Activated T-helper 17 cell treated with anti-CD3 and anti-CD28 coated beads, Interleukin-2, amount 50 U/mL, for 72 hours (primary cell): ENCODE measurements at regions not wholly inside any gene's neighbourhood (a gene's known extent, or its start where the extent isn't known, plus 50 kb on each side); places are given as distances from the start of the nearest gene placed in this dataset.
"Not testable (repeated sequence)": the region's sequence is repeated elsewhere in the genome, so short reads cannot be mapped to it uniquely, and the experiment has no call there.

Source experiments
- ATAC-seq: fragments of 150-1000 bp; cut with Tn5 transposase; replicated peaks from 2 replicates; pipeline ENCODE4 v1.10.0; 2021; ENCODE audit warnings: mild to moderate bottlenecking, moderate library complexity
- H3K27ac Mint-ChIP-seq: one replicate; pipeline ENCODE4 v1.8.0; 2022; ENCODE audit warnings: mixed read lengths
- H3K27me3 Mint-ChIP-seq: one replicate; pipeline ENCODE4 v1.8.0; 2022; ENCODE audit warnings: mixed read lengths
- H3K36me3 Mint-ChIP-seq: one replicate; pipeline ENCODE4 v1.8.0; 2022; ENCODE audit warnings: low read depth, mild to moderate bottlenecking, mixed read lengths
- H3K4me1 Mint-ChIP-seq: one replicate; pipeline ENCODE4 v1.8.0; 2022; ENCODE audit warnings: mixed read lengths
- H3K4me3 Mint-ChIP-seq: one replicate; pipeline ENCODE4 v1.8.0; 2022; ENCODE audit warnings: mild to moderate bottlenecking, mixed read lengths
- H3K9me3 Mint-ChIP-seq: one replicate; pipeline ENCODE4 v1.8.0; 2022; ENCODE audit warnings: mixed read lengths

DNA sequence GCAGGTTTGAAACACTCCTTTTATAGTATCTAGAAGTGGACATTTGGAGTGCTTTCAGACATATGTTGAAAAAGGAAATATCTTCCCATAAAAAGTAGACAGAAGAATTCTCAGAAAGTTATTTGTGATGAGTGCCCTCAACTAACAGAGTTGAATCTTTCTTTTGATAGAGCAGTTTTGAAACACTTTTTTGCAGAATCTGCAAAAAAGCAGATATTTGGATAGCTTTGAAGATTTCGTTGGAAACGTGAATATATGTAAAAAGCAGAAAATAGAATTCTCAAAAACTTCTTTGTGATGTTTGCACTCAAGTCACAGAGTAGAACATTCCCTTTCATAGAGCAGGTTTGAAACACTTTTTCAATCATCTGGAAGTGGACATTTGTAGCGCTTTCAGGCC is 676.4 kb upstream of the ZNF337 start:
- H3K4me1 Mint-ChIP-seq, H3K27me3 Mint-ChIP-seq, ATAC-seq, H3K9me3 Mint-ChIP-seq, H3K27ac Mint-ChIP-seq, H3K4me3 Mint-ChIP-seq, H3K36me3 Mint-ChIP-seq: not testable (repeated sequence)

DNA sequence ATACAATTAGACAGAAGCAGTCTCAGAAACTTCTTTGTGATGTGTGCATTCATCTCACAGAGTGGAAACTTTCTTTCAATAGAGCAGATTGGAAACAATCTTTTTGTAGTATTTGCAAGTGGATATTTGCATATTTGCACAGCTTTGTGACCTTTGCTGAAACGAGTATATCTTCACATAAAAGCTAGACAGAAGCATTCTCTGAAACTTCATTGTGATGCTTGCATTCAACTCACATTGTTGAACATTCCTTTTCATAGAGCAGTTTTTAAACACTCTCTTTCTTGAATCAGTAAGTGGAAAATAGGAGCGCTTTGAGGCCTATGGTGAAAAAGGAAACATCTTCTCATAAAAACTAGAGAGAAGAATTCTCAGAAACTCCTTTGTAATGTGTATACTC is 657.9 kb upstream of the ZNF337 start:
- no peak for ATAC-seq
- Mint-ChIP-seq H3K9me3 (no peaks in the 10 kb centered on the region), H3K27ac (no peak overlapping the region), H3K4me1 (no peaks in the 10 kb centered on the region), H3K36me3 (no peaks in the 10 kb centered on the region), H3K4me3 (no peak overlapping the region), H3K27me3 (no peaks in the 10 kb centered on the region)

- peaks cover 3% of the 10 kb centered on the region for H3K9me3 Mint-ChIP-seq
- no peak for ATAC-seq
Measured at GRCh38 chr20:26347396-26347795, 650.7 kb upstream of the ZNF337 start.

DNA sequence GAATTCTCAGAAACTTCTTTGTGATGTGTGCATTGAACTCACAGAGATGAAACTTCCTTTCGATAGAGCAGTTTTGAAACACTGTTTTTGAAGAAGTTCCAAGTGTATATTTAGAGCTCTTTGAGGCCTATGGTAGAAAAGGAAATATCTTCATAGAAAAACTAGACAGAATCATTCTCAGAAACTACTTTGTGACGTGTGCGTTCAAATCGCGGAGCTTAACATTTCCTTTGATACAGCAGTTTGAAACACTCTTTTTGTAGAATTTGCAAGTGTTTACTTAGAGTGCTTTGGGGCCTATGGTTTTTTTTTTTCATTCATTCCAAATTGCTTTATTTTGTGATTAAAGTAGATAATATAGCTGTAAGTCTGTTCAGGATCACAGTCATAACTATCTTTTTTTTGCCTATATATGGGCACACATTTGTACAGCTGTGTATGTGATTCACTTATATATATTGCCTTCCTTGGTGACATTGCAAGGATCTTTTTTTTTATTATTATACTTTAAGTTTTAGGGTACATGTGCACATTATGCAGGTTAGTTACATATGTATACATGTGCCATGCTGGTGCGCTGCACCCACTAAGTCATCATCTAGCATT is 643.9 kb upstream of the ZNF337 start:
- H3K4me3 Mint-ChIP-seq, result peak overlapping the region; percentile 7
- not testable (repeated sequence) for H3K9me3 Mint-ChIP-seq, H3K27me3 Mint-ChIP-seq, H3K36me3 Mint-ChIP-seq, H3K27ac Mint-ChIP-seq, H3K4me1 Mint-ChIP-seq
- ATAC-seq, result peak; percentile 42

More at GRCh38 chr20:26347396-26347795, 650.7 kb upstream of the ZNF337 start:
- no peaks in the 10 kb centered on the region for H3K4me1 Mint-ChIP-seq
- H3K27ac Mint-ChIP-seq, result no peak overlapping the region
- no peak overlapping the region for H3K4me3 Mint-ChIP-seq
- H3K36me3 Mint-ChIP-seq, result no peaks in the 10 kb centered on the region
- no peaks in the 10 kb centered on the region for H3K27me3 Mint-ChIP-seq

DNA sequence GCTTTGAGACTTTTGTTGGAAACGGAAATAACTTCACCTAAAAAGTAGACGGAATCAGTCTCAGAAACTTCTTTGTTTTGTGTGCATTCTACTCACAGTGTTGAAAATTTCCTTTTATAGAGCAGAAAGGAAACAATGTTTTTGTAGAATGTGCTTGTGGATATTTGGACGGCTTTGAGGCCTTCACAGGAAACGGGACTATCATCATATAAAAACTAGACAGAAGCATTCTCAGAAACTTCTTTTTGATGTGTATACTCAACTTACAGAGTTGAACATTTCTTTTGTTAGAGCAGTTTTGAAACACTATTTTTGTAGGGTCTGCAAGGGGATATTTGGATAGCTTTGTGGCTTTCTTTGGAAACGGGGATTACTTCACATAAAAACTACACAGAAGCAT is 627.5 kb upstream of the ZNF337 start:
- no peak overlapping the region for H3K27ac Mint-ChIP-seq
- no peak for ATAC-seq
- peaks cover 5% of the 10 kb centered on the region for H3K4me1 Mint-ChIP-seq
- H3K9me3 Mint-ChIP-seq, result peaks cover 8% of the 10 kb centered on the region
- no peak overlapping the region for H3K4me3 Mint-ChIP-seq
- H3K27me3 Mint-ChIP-seq, result no peaks in the 10 kb centered on the region
- H3K36me3 Mint-ChIP-seq, result no peaks in the 10 kb centered on the region

GRCh38 chr20:26315054-26315453 is 618.4 kb upstream of the ZNF337 start:
- no peak for ATAC-seq
- no peak overlapping the region for H3K27ac Mint-ChIP-seq
- H3K9me3 Mint-ChIP-seq, result no peaks in the 10 kb centered on the region
- no peaks in the 10 kb centered on the region for H3K36me3 Mint-ChIP-seq
- peaks cover 5% of the 10 kb centered on the region for H3K4me1 Mint-ChIP-seq
- no peak overlapping the region for H3K4me3 Mint-ChIP-seq
- H3K27me3 Mint-ChIP-seq, result no peaks in the 10 kb centered on the region

GRCh38 chr20:26309720-26310119 is 613.1 kb upstream of the ZNF337 start:
- not testable (repeated sequence) for H3K36me3 Mint-ChIP-seq

GRCh38 chr20:26308961-26309360 is 612.3 kb upstream of the ZNF337 start:
- Mint-ChIP-seq H3K4me1 (peaks cover 5% of the 10 kb centered on the region), H3K36me3 (no peaks in the 10 kb centered on the region), H3K4me3 (peak overlapping the region; percentile 52), H3K27me3 (no peaks in the 10 kb centered on the region), H3K27ac (no peak overlapping the region), H3K9me3 (no peaks in the 10 kb centered on the region)
- peak; percentile 16 for ATAC-seq

More at GRCh38 chr20:26309720-26310119, 613.1 kb upstream of the ZNF337 start:
- H3K27me3 Mint-ChIP-seq, H3K27ac Mint-ChIP-seq, ATAC-seq, H3K9me3 Mint-ChIP-seq, H3K4me1 Mint-ChIP-seq: not testable (repeated sequence)
- H3K4me3 Mint-ChIP-seq, result peak overlapping the region; percentile 52

DNA sequence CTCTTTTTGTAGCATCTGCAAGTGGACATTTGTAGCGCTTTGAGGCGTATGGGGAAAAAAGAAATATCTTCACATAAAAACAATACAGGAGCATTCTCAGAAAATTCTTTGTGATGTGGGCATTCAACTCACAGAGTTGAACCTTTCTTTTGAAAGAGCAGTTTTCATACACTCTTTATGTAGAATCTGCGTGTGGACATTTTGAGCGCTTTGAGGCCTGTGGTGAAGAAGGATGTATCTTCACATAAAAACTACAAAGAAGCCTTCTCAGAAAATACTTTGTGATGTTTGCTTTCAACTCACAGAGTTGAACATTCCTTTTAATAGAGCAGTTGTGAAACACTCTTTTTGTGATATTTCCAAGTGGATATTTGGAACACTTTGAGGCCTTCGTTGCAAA is 598.4 kb upstream of the ZNF337 start:
- Mint-ChIP-seq H3K4me3 (no peak overlapping the region), H3K9me3 (no peaks in the 10 kb centered on the region), H3K27ac (no peak overlapping the region), H3K27me3 (no peaks in the 10 kb centered on the region), H3K36me3 (no peaks in the 10 kb centered on the region), H3K4me1 (no peaks in the 10 kb centered on the region)
- no peak for ATAC-seq

DNA sequence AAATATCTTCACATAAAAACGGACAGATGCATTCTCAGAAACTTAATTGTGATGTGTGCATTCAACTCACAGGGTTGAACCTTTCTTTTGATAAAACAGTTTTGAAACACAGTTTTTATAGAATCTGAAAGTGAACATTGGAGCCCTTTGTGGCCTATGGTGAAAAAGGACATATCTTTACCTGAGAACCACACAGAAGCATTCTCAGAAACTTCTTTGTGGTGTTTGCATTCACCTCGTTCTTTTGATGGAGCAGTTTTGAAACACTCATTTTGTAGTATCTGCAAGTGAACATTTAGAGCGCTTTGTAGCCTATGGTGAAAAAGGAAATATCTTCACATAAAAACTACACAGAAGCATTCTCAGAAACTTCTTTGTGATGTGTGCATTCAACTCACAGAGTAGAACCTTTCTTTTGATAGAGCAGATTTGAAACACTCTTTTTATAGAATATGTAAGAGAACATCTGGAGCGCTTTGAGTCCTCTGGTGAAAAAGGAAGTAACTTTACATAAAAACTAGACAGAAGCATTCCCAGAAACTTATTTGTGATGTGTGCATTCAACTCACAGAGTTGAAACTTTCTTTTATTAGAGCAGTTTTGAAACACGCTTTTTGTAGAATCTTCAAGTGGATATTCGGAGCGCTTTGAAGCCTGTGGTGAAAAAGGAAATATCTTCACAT is 591.9 kb upstream of the ZNF337 start:
- not testable (repeated sequence) for H3K4me1 Mint-ChIP-seq, H3K9me3 Mint-ChIP-seq, H3K27me3 Mint-ChIP-seq, H3K36me3 Mint-ChIP-seq, H3K27ac Mint-ChIP-seq
- H3K4me3 Mint-ChIP-seq, result peak overlapping the region; percentile 48
- ATAC-seq, result peak; percentile 38

DNA sequence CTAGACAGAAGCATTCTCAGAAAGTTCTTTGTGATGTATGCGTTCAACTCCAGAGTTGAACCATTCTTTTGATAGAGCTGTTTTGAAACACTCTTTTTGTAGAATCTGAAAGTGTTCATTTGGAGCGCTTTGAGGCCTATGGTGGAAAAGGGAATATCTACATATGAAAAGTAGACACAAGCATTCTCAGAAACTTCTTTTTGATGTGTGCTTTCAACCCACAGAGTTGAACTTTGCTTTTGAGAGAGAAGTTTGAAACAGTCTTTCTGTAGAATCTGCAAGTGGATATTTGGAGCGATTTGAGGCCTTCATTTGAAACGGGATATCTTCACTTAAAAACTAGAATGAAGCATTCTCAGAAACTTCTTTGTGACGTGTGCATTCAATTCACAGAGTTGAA is 582.6 kb upstream of the ZNF337 start:
- H3K9me3 Mint-ChIP-seq, result peaks cover 4% of the 10 kb centered on the region
- peaks cover 9% of the 10 kb centered on the region for H3K4me1 Mint-ChIP-seq
- no peak overlapping the region for H3K27ac Mint-ChIP-seq
- no peaks in the 10 kb centered on the region for H3K27me3 Mint-ChIP-seq
- ATAC-seq, result no peak
- no peaks in the 10 kb centered on the region for H3K36me3 Mint-ChIP-seq
- no peak overlapping the region for H3K4me3 Mint-ChIP-seq

DNA sequence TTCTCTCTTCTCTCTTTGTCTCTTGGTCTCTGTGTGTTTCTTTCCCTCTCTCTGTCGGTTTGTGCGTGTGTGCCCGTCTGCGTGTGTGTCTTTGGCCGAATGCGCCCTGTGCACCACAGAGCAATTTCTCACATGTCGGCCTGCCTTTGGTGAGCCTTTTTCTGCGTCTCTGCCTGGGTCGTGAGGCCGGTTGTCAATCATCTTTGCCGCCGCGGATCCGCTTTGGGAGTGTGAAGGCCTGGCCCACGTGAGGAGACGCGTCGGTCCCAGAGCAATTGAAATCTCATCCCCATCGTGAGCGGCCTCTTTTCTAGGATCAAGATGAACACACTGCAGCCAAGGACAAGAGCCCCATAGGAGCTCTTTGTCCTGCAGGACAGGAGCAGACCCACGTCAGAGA is 580.7 kb upstream of the ZNF337 start:
- no peak overlapping the region for H3K27ac Mint-ChIP-seq
- ATAC-seq, result no peak
- peaks cover 9% of the 10 kb centered on the region for H3K4me1 Mint-ChIP-seq
- H3K4me3 Mint-ChIP-seq, result no peak overlapping the region
- no peaks in the 10 kb centered on the region for H3K27me3 Mint-ChIP-seq
- no peaks in the 10 kb centered on the region for H3K36me3 Mint-ChIP-seq
- H3K9me3 Mint-ChIP-seq, result peaks cover 4% of the 10 kb centered on the region

DNA sequence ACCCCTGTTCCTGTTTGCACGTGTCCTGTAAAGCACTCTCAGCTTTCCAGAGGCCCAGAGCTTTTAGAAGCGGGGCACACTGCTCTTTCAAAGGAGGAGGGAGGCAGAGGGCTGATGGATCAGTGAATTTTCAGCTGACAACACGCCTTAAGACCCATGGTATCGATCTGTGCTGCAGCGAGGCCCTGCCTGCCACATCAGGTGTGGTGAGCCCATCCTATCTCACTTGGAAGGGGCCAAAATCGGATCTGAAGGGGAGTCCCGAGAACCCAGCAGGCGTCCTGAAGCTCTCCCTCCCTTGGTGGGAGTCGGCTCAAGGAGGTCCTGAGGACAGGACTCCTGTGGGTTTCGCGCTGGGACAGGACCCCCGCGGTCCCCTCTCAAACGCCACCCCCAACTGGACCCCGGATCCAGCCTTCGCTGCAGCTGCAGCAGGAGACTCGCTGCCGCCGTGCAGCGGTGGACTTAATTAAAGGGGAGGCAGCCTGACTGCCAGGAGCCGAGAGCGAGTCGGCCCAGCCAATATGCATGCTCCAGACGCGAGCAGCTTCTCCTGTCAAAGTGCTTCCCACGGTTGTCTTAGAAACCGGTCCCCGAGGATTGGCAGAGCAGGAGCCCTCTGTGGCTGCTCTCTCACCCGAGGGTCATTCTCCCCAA is 580.0 kb upstream of the ZNF337 start:
- Mint-ChIP-seq H3K4me3 (no peak overlapping the region), H3K36me3 (no peaks in the 10 kb centered on the region), H3K9me3 (peaks cover 7% of the 10 kb centered on the region), H3K27me3 (no peaks in the 10 kb centered on the region), H3K27ac (no peak overlapping the region), H3K4me1 (peaks cover 5% of the 10 kb centered on the region)
- no peak for ATAC-seq

GRCh38 chr20:26268762-26269161 is 572.1 kb upstream of the ZNF337 start:
- H3K27me3 Mint-ChIP-seq, H3K36me3 Mint-ChIP-seq, ATAC-seq, H3K27ac Mint-ChIP-seq, H3K9me3 Mint-ChIP-seq, H3K4me3 Mint-ChIP-seq, H3K4me1 Mint-ChIP-seq: not testable (repeated sequence)

DNA sequence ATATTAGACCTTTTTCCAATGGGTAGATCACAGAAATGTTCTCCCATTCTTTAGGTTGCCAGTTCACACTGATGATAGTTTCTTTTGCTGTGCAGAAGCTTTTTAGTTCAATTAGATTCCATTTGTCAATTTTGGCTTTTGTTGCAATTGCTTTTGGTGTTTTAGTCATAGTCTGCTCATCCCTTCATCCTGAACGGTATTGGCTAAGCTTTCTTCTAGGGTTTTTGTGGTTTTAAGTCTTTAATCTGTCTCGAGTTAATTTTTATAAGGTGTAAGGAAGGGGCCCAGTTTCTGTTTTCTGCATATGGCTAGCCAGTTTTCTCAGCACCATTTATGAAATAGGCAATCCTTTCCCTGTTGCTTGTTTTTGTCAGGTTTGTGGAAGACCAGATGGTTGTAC is 564.3 kb upstream of the ZNF337 start:
- H3K27ac Mint-ChIP-seq, H3K4me3 Mint-ChIP-seq, ATAC-seq, H3K27me3 Mint-ChIP-seq, H3K36me3 Mint-ChIP-seq, H3K4me1 Mint-ChIP-seq, H3K9me3 Mint-ChIP-seq: not testable (repeated sequence)
